H7 (cell line): ENCODE measurements at regions not wholly inside any gene's neighbourhood (a gene's known extent, or its start where the extent isn't known, plus 50 kb on each side); places are given as distances from the start of the nearest gene placed in this dataset.

Source experiments
- DNase-seq: peaks from one replicate; pipeline ENCODE4 v3.0.0; 2012
- H3K27me3 ChIP-seq: 2 replicates; pipeline ENCODE4 v1.6.0; 2011; ENCODE audit warnings: mild to moderate bottlenecking, low read length; ENCODE audit not compliant: control insufficient read depth, insufficient read depth
- H3K36me3 ChIP-seq: replicated peaks from 2 replicates; pipeline ENCODE4 v1.5.1; 2011; ENCODE audit warnings: low read length; ENCODE audit not compliant: control insufficient read depth, insufficient read depth
- H3K4me3 ChIP-seq: 2 replicates; pipeline ENCODE4 v1.5.1; 2011; ENCODE audit warnings: low read depth, mild to moderate bottlenecking, control low read depth, low read length, moderate library complexity; ENCODE audit not compliant: insufficient read depth

- H3K4me3 ChIP-seq, result no peak overlapping the region
- DNase-seq, result no peak
- no peaks in the 10 kb centered on the region for H3K27me3 ChIP-seq
- H3K36me3 ChIP-seq, result no peaks in the 10 kb centered on the region
Measured at GRCh38 chr2:82591718-82592117, 1867.4 kb downstream of the SUCLG1 start.

DNA sequence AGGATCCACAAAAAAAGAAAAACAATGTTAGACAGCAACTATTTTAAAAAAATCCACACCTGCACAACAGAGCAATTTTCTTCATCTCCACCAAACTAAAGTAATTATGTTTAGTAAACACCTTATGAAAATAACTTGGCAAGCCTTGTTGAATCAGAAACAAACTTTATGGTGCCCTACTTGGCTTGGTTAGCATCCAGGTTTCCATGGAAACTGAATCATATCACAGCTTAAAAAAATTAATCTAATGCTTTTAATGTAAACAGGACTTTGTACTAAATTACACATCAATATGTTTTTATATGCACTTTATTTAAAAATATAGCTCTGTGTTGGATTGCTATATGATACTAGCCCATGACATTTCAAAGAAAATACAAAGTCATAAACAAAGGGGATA is 1882.4 kb downstream of the SUCLG1 start:
- H3K4me3 ChIP-seq, result no peak overlapping the region
- no peaks in the 10 kb centered on the region for H3K36me3 ChIP-seq
- no peaks in the 10 kb centered on the region for H3K27me3 ChIP-seq
- no peak for DNase-seq

GRCh38 chr2:82539280-82539621 is 1919.8 kb downstream of the SUCLG1 start:
- H3K4me3 ChIP-seq, result no peak overlapping the region
- DNase-seq, result no peak
- H3K27me3 ChIP-seq, result no peaks in the 10 kb centered on the region
- H3K36me3 ChIP-seq, result no peaks in the 10 kb centered on the region

GRCh38 chr2:82538590-82539279 is 1920.3 kb downstream of the SUCLG1 start:
- no peaks in the 10 kb centered on the region for H3K27me3 ChIP-seq
- no peak for DNase-seq
- H3K36me3 ChIP-seq, result no peaks in the 10 kb centered on the region
- no peak overlapping the region for H3K4me3 ChIP-seq

- no peak overlapping the region for H3K4me3 ChIP-seq
- no peak for DNase-seq
- no peaks in the 10 kb centered on the region for H3K27me3 ChIP-seq
- H3K36me3 ChIP-seq, result no peaks in the 10 kb centered on the region
Measured at GRCh38 chr2:82528288-82528687, 1930.8 kb downstream of the SUCLG1 start.

DNA sequence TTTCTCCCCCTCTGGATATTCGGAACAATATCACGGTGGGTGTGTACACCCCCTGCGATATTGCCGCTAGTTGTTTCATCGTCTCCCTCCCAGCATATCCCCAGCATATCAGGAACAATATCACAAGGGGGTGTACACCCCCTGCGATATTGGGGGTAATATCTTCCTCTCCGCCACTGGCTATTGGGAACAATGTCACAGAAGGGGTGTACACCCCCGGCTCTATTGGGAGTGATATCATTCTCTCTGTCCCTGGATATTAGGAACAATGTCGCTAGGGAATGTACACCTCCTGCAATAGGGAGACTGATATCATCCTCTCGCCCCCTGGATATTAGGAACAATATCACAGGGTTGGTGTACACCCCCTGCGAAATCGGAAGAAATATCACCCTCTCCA is 1932.0 kb downstream of the SUCLG1 start:
- DNase-seq, result no peak
- Histone ChIP-seq H3K36me3 (no peaks in the 10 kb centered on the region), H3K4me3 (no peak overlapping the region)

GRCh38 chr2:82526277-82526676 is 1932.8 kb downstream of the SUCLG1 start:
- Histone ChIP-seq H3K27me3 (no peaks in the 10 kb centered on the region), H3K4me3 (no peak overlapping the region), H3K36me3 (no peaks in the 10 kb centered on the region)
- DNase-seq, result no peak

More for the DNA sequence above, 1932.0 kb downstream of the SUCLG1 start:
- H3K27me3 ChIP-seq, result no peaks in the 10 kb centered on the region

GRCh38 chr2:82525744-82526143 is 1933.3 kb downstream of the SUCLG1 start:
- Histone ChIP-seq H3K27me3 (no peaks in the 10 kb centered on the region), H3K36me3 (no peaks in the 10 kb centered on the region), H3K4me3 (no peak overlapping the region)
- DNase-seq, result no peak

DNA sequence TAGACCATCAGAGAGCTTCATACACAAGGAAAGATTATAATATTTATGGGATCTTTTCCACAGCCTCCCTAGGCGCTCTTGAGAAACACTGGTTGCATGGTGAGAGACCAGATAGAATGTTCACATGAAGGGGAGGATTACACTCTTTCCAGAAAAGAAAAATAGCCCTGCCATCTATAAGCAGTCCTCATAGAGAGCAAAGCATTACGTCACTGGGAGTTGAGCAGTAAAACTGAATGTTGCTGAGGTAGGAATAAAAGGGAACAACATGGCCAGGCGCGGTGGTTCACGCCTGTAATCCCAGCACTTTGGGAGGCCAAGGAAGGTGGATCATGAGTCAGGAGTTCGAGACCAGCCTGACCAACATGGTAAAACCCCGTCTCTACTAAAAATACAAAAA is 1934.3 kb downstream of the SUCLG1 start:
- H3K27me3 ChIP-seq, result no peaks in the 10 kb centered on the region
- DNase-seq, result no peak
- no peak overlapping the region for H3K4me3 ChIP-seq
- H3K36me3 ChIP-seq, result no peaks in the 10 kb centered on the region

GRCh38 chr2:82511894-82512293 is 1947.2 kb downstream of the SUCLG1 start:
- DNase-seq, result no peak
- Histone ChIP-seq H3K27me3 (no peaks in the 10 kb centered on the region), H3K4me3 (no peak overlapping the region), H3K36me3 (no peaks in the 10 kb centered on the region)

DNA sequence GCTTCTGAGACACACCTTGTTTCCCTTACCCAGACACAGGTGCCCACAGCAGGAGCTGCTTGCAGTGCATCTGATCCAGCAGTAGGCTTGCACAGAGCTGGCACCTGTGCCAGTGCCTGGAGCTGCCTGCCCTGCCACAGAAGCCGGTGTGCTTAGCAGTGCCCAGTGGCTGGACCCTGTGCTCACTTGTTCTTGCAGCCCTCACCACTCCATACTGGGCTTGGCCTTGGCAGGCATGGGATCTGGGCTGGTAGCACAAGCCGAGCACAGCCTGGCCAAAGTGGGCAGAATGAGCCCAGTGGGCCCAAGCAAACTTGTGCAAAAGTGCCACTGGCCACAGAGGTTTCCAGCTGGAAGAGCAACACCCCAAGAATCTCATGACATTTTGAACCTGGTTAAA is 1950.4 kb downstream of the SUCLG1 start:
- H3K4me3 ChIP-seq, result no peak overlapping the region

GRCh38 chr2:82507657-82508056 is 1951.4 kb downstream of the SUCLG1 start:
- H3K27me3 ChIP-seq, result no peaks in the 10 kb centered on the region
- no peaks in the 10 kb centered on the region for H3K36me3 ChIP-seq
- DNase-seq, result no peak
- no peak overlapping the region for H3K4me3 ChIP-seq

More for the DNA sequence above, 1950.4 kb downstream of the SUCLG1 start:
- no peaks in the 10 kb centered on the region for H3K27me3 ChIP-seq
- H3K36me3 ChIP-seq, result no peaks in the 10 kb centered on the region
- no peak for DNase-seq

DNA sequence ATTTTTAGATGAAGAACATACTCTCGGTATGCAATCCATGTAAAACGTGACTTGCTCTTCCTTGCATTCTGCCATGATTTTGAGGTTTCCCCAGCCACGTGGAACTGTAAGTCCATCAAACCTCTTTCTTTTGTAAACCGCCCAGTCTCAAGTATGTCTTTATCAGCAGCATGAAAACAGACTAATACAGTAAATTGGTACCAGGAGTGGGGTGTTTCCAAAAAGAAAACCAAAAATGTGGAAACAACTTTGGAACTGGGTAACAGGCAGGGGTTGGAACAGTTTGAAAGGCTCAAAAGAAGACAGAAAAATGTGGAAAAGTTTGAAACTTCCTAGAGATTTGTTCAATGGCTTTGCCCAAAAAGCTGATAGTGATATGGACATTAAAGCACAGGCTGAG is 1957.9 kb downstream of the SUCLG1 start:
- DNase-seq, result no peak
- no peaks in the 10 kb centered on the region for H3K36me3 ChIP-seq

GRCh38 chr2:82498777-82499443 is 1960.2 kb downstream of the SUCLG1 start:
- Histone ChIP-seq H3K36me3 (no peaks in the 10 kb centered on the region), H3K4me3 (no peak overlapping the region), H3K27me3 (no peaks in the 10 kb centered on the region)
- no peak for DNase-seq

More for the DNA sequence above, 1957.9 kb downstream of the SUCLG1 start:
- no peak overlapping the region for H3K4me3 ChIP-seq
- no peaks in the 10 kb centered on the region for H3K27me3 ChIP-seq

GRCh38 chr2:82494739-82495138 is 1964.3 kb downstream of the SUCLG1 start:
- no peak for DNase-seq
- no peaks in the 10 kb centered on the region for H3K36me3 ChIP-seq
- no peaks in the 10 kb centered on the region for H3K27me3 ChIP-seq
- H3K4me3 ChIP-seq, result no peak overlapping the region
